GM21526 (cell line): ENCODE measurements at regions not wholly inside any gene's neighbourhood (a gene's known extent, or its start where the extent isn't known, plus 50 kb on each side); places are given as distances from the start of the nearest gene placed in this dataset.
"Not testable (repeated sequence)": the region's sequence is repeated elsewhere in the genome, so short reads cannot be mapped to it uniquely, and the experiment has no call there.

ENCODE experiments used
- ATAC-seq: cut with Tn5 transposase; IDR thresholded peaks from one replicate; pipeline ENCODE4 v1.9.1; 2021; ENCODE audit warnings: moderate library complexity; ENCODE audit not compliant: unreplicated experiment, low FRiP score

GRCh38 chr21:27908816-27909215, 941.9 kb upstream of the ADAMTS5 start:
- not testable (repeated sequence) for ATAC-seq

DNA sequence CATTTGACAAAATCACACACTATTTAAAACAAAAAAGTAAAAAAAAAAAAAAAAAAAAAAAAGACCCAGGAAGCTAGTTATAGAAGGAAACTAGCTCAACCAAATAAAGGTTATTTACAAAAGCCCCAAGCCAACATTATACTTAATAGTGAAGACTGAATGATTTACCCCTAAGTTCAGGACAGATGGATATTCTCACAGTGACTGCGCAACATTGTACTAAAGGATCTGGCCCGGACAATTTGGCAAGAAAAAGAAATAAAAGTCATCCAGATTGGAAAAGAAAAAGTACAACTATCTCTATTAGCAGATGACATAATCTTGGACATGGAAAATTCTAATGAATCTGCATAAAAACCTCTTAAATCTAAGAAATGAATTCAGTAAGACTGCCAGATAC, 936.0 kb upstream of the ADAMTS5 start:
- not testable (repeated sequence) for ATAC-seq

- not testable (repeated sequence) for ATAC-seq
Observed at GRCh38 chr21:27893619-27894018, 926.7 kb upstream of the ADAMTS5 start.

DNA sequence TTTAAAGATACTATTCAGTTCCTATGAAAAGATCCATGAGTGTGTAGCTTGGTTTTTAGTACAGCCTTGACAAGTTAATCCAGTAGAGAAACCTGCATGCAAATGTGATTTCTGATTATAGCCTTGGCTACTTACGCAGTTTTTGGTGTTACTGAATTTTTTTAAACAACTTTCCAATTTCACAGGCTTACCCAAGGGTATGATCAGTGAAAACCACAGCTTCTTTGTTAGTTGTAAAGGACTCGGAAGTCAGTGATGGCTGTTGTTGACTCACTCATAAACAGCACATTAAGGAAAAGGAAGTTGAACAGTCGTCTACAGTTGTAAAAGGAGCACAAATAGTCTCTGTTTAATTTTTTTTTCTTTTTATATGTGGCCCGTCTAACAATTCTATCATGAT, 924.6 kb upstream of the ADAMTS5 start:
- ATAC-seq: not testable (repeated sequence)

DNA sequence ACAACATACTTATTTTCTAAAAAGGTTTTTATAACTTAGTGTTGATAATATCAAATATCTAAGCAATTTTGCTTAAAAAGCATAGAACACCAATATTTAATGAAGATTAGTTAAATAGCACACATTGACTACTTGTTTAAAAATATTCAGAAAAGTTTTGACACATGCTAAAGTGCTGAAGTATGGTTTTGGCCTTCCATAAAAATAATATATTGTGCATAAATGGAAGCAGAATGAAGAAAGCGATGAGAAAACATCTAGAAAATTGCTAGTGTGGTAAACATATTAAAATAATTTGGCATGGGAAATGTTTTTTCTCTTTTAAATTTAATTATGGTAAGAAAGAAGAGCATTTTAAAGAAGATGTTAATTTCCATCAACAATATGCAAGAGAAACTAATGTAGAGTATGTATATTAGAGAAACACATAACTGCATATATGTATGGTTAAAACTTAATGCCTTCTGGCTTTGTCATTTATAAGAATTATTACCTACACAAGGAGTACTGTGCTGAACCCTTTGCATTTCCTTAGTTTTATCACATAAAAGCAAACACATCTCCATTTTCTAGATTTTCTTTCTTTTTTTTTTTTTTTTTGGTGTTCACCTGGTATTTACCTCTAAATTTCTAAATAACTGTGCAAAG, 921.0 kb upstream of the ADAMTS5 start:
- ATAC-seq: not testable (repeated sequence)

DNA sequence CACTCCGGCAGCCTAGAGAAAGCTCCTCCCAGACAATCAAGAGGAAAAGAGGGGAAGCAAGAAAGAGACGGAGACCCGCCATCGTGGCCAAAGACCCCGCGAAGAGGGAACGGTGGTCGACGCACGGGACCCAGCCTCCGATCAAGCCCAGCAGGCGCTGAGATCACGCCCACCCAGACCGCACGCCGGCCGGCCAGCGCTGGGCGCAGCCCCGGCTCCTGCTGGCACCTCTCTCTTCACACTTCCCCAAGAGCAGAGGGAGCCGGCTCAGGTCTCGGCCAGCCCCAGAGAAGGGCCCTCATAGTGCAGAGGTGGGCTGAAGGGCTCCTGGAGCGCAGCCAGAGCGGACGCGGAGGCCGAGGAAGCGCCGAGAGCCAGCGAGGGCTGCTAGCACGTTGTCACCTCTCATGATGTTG, 918.4 kb upstream of the ADAMTS5 start:
- no peak for ATAC-seq

GRCh38 chr21:27881331-27881730, 914.4 kb upstream of the ADAMTS5 start:
- ATAC-seq: not testable (repeated sequence)

GRCh38 chr21:27872411-27872810, 905.5 kb upstream of the ADAMTS5 start:
- not testable (repeated sequence) for ATAC-seq

DNA sequence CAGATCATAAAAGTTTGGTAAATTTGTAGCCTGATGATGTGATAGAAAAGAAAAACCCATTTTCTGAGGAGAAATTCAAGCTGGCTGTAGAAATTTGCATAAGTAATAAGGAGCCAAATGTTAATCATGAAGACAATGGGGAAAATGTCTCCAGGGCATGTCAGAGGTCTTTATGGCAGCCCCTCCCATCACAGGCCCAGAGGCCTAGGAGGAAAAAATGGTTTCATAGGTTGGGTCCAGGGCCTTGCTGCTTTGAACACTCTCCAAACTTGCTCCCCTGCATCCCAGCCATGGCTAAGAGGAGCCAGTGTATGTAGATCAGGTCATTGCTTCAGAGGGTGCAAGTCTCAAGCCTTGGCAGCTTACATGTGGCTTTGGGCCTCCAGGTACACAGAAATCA, 903.9 kb upstream of the ADAMTS5 start:
- ATAC-seq: not testable (repeated sequence)

DNA sequence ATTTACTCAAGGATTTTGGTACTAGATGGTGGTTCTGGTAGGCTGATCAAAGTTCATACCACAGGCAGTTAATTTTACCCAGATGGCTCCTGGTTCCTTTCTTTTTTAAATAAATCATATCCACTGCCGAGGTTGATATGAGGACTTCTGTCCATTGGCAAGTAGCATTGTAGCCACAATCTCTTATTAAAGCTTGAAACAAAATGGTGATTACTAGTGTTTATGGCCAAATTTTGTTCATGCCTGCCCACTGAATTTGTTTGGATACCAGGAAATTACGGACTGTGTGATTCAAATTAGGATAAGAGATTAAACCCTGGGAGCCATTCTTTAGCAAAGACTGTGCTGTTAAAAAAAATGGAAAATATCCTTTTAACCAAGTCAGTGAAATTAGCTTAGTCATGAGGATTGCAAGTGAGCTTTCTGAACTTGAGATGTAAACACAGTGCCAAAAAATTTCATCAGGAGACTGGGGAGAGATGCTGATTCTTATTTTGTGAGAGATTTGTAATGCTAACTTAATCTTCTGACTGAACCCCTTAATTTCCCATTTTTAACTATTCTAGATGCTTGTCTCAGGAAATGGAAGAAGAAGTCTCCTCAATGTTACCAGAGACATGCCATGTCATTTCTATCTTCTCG, 893.5 kb upstream of the ADAMTS5 start:
- not testable (repeated sequence) for ATAC-seq

DNA sequence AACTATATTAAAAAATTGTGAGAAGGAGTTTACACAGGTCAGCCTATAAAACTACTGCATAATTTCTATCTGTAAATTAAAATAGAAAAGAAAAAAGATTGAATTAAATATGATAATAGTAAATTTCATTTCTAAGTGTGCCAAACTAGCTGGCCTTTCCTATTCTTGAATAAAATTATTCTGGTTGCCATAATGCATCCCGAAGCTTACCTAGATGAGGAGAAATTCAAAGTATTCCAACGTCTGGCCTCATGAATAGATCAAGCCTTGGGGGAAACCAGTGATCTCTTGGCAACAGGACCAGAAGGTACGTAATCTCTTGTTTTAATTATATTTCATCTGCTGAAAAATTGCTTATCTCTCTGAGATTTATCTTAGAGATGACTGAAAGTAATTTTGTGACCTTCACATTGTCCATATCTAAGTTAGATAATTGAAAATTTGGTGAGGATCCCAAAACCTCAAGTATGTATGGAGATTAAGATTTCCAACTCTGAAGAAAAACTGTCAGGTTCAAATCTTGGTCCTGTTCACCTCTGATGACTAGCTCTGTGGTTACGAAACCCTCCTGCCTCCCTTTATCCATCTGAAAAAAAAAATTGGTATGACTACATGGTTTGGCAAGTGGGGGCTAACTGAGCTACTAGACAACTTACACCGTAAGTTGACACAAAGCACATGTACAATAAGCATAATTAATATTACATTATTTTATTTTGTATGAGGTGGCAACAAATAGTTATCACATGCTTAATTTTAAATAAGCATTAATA, 891.4 kb upstream of the ADAMTS5 start:
- not testable (repeated sequence) for ATAC-seq

DNA sequence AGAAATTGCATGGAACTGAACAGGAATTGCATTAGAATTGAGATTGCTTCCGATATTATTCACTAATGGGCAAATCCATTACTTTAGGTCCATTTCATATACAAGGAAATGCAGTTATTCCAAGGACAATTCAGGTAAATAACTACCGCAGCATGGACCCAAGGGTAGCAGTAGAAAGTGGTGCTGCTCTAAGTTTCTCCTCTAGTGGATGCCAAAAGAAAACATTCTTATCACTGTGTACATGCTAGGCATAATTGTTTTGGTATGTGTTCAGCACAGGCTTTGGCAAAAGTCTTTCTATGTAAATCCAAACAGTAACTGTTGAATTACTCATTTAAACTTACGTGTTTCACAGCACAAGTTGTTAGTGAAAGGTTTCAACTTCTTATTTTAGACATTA, 890.1 kb upstream of the ADAMTS5 start:
- not testable (repeated sequence) for ATAC-seq

DNA sequence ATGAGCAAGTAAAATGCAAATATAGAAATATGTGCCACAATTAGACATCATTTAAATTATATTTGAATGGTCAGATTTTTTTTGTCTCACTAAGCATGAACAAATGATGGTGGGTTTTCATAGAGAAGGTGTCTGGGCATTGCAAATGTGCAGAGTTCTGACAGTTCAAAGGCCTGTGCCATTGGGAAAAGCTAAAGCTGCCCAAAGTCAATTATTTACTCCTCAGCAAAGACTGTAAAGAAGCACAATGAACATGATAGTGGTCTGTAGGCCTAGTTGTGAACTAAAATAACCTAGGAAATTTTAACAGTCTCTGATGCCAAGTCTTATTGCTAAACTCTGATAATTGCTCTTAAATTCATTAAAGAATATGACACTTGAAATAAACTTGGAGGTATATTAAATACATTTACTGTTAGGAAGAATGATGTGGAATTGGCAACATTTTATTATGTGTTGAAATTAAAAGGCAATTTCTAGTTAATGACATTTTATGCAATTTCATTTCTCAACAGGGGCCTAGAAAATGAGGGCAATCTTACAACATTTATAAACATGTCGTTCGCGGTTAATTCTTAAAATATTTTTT, 874.3 kb upstream of the ADAMTS5 start:
- ATAC-seq: no peak

- ATAC-seq: no peak
Observed at GRCh38 chr21:27840262-27840661, 873.4 kb upstream of the ADAMTS5 start.

- ATAC-seq: no peak
Observed at GRCh38 chr21:27839512-27840115, 872.7 kb upstream of the ADAMTS5 start.

DNA sequence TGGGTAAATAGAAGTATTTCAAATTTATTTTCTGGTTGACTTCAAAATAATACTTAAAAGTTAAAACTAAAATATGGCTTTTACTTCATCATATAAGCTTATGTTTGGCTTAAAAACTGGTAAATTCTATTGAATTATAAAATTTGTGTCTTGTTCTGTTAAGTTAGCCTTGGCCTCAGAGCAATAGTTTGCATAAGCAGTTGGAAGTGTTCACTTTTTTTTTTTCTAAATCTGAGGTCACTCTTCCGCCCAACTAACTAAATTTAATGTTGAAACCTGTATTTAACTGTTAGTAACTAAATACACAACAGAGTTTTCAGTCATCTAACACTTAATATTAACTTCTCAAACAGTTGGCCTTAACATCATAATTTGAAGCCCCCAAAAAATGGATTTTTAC, 871.7 kb upstream of the ADAMTS5 start:
- no peak for ATAC-seq

GRCh38 chr21:27837936-27838335, 871.0 kb upstream of the ADAMTS5 start:
- ATAC-seq: no peak

DNA sequence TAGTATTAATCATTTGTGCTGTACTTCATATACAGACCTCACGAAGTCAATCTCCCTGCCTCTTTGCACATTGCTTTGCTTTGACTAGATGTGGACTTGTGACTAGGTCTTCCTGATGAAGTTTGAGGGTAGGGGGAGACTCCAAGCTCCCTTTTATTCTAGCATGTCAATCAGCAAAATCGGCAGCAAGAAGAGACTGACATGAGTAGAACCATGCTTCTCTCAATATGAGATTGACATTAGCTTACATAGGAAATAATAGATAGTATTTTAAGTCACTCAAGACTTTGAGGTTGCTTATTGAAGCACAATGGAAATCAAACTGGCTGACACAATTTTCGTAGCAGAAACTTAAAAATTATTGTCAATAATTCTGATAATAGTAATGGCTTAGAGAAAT, 866.4 kb upstream of the ADAMTS5 start:
- ATAC-seq: no peak

GRCh38 chr21:27831816-27832569, 865.1 kb upstream of the ADAMTS5 start:
- no peak for ATAC-seq

DNA sequence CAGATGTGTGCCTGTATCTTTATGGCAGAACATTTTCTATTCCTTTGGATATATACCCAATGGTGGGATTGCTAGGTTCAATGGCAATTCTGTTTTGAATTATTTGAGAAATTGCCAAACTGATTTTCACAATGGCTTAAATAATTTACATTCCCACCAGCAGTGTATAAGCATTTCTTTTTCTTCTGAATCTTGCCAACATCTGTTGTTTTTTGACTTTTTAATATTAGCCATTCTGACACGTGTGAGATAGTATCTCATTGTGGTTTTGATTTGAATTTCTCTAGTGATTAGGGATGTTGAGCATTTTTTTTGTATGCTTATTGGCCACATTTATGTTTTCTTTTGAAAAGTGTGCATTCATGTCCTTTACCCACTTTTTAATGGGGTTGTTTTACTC, 864.3 kb upstream of the ADAMTS5 start:
- no peak for ATAC-seq
